ENCODE measurements at regions not wholly inside any gene's neighbourhood (a gene's known extent, or its start where the extent isn't known, plus 50 kb on each side); places are given as distances from the start of the nearest gene placed in this dataset.

DNA sequence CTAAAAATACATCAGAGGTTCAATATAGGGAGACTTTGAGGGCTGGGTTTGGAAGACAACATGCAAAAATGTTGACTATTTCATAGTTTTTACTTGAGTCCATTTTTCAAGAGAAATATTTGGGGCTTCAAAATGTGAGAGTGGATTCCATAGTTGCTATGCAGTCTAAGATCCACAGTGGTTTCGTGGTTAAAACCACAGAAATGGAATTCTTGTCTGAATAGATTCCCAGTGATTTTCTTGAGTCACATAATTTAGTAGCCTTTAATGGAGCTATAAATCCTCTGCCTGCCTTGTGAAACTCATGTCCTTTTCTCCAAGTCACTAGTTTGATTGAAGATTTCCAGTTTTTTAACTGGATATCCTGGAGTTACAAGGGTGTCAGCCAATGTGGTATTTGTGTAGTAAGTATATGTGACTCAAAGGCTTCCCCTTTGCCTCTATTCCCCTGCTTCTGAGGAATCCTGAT is 94.7 kb upstream of the RBMS3 start:
- no peaks in the 10 kb centered on the region for H3F3A ChIP-seq (ENCODE audit: insufficient read depth, low read length)
- DNase-seq, result no peak
- no peaks in the 10 kb centered on the region for H3K9me2 ChIP-seq (replicated peaks; ENCODE audit: insufficient read depth, low read length)
- H4K20me1 ChIP-seq (ENCODE audit: insufficient read depth, low read length), result no peaks in the 10 kb centered on the region
- no peaks in the 10 kb centered on the region for H3K36me3 ChIP-seq (replicated peaks; ENCODE audit: insufficient read depth, low read length)
- no peak overlapping the region for H3K4me3 ChIP-seq (ENCODE audit: low read length)
- TF ChIP-seq, protein P1, sequence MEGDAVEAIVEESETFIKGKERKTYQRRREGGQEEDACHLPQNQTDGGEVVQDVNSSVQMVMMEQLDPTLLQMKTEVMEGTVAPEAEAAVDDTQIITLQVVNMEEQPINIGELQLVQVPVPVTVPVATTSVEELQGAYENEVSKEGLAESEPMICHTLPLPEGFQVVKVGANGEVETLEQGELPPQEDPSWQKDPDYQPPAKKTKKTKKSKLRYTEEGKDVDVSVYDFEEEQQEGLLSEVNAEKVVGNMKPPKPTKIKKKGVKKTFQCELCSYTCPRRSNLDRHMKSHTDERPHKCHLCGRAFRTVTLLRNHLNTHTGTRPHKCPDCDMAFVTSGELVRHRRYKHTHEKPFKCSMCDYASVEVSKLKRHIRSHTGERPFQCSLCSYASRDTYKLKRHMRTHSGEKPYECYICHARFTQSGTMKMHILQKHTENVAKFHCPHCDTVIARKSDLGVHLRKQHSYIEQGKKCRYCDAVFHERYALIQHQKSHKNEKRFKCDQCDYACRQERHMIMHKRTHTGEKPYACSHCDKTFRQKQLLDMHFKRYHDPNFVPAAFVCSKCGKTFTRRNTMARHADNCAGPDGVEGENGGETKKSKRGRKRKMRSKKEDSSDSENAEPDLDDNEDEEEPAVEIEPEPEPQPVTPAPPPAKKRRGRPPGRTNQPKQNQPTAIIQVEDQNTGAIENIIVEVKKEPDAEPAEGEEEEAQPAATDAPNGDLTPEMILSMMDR (IDR thresholded peaks at IDR 0.05; ENCODE audit: low read length), result no peak
- TF ChIP-seq EZH2 (optimal IDR thresholded peaks at IDR 0.05; ENCODE audit: low read depth, low read length) (no peak), EZH2phosphoT487 (IDR thresholded peaks at IDR 0.05; ENCODE audit: low read length) (no peak)
- H3K27ac ChIP-seq (ENCODE audit: low read length), result no peak overlapping the region
- H3K4me1 ChIP-seq (ENCODE audit: low read length), result no peaks in the 10 kb centered on the region
- no peaks in the 10 kb centered on the region for H3K79me2 ChIP-seq (ENCODE audit: low read length)
- no peaks in the 10 kb centered on the region for H3K9me3 ChIP-seq (replicated peaks; ENCODE audit: insufficient read depth, low read length)
- H3K4me2 ChIP-seq (ENCODE audit: low read depth, low read length), result no peak overlapping the region
- no peak overlapping the region for H3K9ac ChIP-seq (ENCODE audit: low read length)
- no peaks in the 10 kb centered on the region for H3K27me3 ChIP-seq (replicated peaks; ENCODE audit: insufficient read depth, low read length)
- no peak overlapping the region for H2AFZ ChIP-seq (ENCODE audit: low read length)

DNA sequence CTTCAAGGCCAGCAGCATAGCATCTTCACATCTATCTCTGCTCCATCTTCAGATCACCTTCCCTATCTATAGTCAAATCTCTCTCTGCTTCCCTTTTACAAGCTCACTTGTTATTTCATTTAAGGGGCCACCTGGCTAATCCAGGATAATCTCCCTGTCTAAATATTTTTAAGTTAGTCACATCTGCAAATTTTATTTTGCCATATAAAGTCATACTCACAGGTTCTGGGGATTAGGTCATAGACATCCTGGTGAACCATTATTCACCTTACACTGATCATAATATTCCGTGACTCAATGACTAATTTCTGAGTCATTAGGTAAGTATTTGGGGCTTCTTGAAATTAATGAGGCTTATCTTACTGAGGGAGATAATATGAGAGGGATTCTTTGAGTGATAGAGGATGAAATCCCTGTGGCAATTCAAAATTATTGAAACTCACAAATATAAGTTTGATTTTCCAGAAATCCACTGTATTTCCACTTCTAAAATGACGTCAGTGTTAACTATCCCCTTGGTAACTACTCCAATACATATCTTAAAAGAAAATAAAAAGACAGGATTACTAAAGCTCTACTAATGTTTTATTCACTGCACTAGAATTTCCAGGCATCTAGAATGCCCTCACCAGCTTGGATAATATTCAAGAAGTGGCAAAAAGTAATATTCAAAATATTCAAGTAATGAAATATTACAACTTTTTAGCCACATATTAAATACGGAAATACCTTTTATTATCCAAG is 93.7 kb upstream of the RBMS3 start:
- H2AFZ ChIP-seq (ENCODE audit: low read length), result no peak overlapping the region
- no peak overlapping the region for H3K4me2 ChIP-seq (ENCODE audit: low read depth, low read length)
- no peaks in the 10 kb centered on the region for H3K4me1 ChIP-seq (ENCODE audit: low read length)
- no peak for DNase-seq
- TF ChIP-seq EZH2 (optimal IDR thresholded peaks at IDR 0.05; ENCODE audit: low read depth, low read length), result no peak
- no peak overlapping the region for H3K4me3 ChIP-seq (ENCODE audit: low read length)
- H3F3A ChIP-seq (ENCODE audit: insufficient read depth, low read length), result no peaks in the 10 kb centered on the region
- no peak overlapping the region for H3K9ac ChIP-seq (ENCODE audit: low read length)
- H3K27me3 ChIP-seq (replicated peaks; ENCODE audit: insufficient read depth, low read length), result no peaks in the 10 kb centered on the region
- no peaks in the 10 kb centered on the region for H3K9me3 ChIP-seq (replicated peaks; ENCODE audit: insufficient read depth, low read length)
- H3K9me2 ChIP-seq (replicated peaks; ENCODE audit: insufficient read depth, low read length), result no peaks in the 10 kb centered on the region
- no peaks in the 10 kb centered on the region for H3K79me2 ChIP-seq (ENCODE audit: low read length)
- H4K20me1 ChIP-seq (ENCODE audit: insufficient read depth, low read length), result no peaks in the 10 kb centered on the region
- no peak overlapping the region for H3K27ac ChIP-seq (ENCODE audit: low read length)
- H3K36me3 ChIP-seq (replicated peaks; ENCODE audit: insufficient read depth, low read length), result no peaks in the 10 kb centered on the region

DNA sequence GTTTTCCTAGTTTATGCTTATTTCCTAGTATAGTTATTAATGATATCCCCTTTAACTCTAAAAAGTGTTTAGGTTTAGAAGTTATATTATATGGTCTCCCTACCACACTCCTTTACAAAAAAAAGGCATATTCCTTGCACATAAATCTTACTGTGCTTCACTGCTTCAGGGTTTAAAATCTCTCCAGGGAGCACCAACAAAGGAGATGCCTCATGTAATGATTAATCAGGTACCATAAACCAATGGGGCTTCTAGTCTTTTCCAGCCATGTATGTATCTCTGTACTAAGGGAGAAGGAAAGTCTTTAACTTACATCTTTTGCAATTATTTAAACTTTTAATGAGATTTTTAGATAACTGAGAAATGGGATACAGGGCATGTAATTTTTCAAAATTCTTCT is 91.5 kb upstream of the RBMS3 start:
- H3K27ac ChIP-seq (ENCODE audit: low read length), result no peak overlapping the region
- no peaks in the 10 kb centered on the region for H3K4me1 ChIP-seq (ENCODE audit: low read length)
- H3K27me3 ChIP-seq (replicated peaks; ENCODE audit: insufficient read depth, low read length), result no peaks in the 10 kb centered on the region
- H3K9ac ChIP-seq (ENCODE audit: low read length), result no peak overlapping the region
- H3K9me2 ChIP-seq (replicated peaks; ENCODE audit: insufficient read depth, low read length), result no peaks in the 10 kb centered on the region
- no peak overlapping the region for H3K4me3 ChIP-seq (ENCODE audit: low read length)
- no peak overlapping the region for H2AFZ ChIP-seq (ENCODE audit: low read length)
- no peak for DNase-seq
- no peaks in the 10 kb centered on the region for H4K20me1 ChIP-seq (ENCODE audit: insufficient read depth, low read length)
- H3K4me2 ChIP-seq (ENCODE audit: low read depth, low read length), result no peak overlapping the region
- no peaks in the 10 kb centered on the region for H3K36me3 ChIP-seq (replicated peaks; ENCODE audit: insufficient read depth, low read length)
- H3F3A ChIP-seq (ENCODE audit: insufficient read depth, low read length), result no peaks in the 10 kb centered on the region
- H3K9me3 ChIP-seq (replicated peaks; ENCODE audit: insufficient read depth, low read length), result no peaks in the 10 kb centered on the region
- no peak for TF ChIP-seq EZH2 (optimal IDR thresholded peaks at IDR 0.05; ENCODE audit: low read depth, low read length)
- TF ChIP-seq EZH2phosphoT487 (IDR thresholded peaks at IDR 0.05; ENCODE audit: low read length), result no peak
- TF ChIP-seq, protein P1 (IDR thresholded peaks at IDR 0.05; ENCODE audit: low read length), result no peak
- H3K79me2 ChIP-seq (ENCODE audit: low read length), result no peaks in the 10 kb centered on the region

DNA sequence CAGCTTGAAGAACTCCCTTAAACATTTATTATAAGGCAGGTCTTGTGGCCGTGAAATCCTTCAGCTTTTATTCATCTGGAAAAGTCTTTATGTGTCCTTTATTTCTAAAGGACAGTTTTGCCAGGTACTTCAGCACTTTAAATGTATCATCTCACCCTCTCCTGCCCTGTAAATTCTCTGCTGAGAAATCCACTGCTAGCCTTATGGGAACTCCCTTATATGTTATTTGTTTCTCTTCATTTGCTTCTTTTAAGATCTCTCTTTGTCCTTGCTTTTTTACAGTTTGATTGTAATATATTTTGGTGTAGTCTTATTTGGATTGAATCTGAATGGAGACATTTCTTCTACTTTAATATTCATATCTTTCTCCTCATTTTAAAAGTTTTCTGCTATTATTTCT is 86.7 kb upstream of the RBMS3 start:
- H3K4me2 ChIP-seq (ENCODE audit: low read depth, low read length), result no peak overlapping the region
- H3K36me3 ChIP-seq (replicated peaks; ENCODE audit: insufficient read depth, low read length), result no peaks in the 10 kb centered on the region
- no peaks in the 10 kb centered on the region for H3K79me2 ChIP-seq (ENCODE audit: low read length)
- DNase-seq, result no peak
- no peak overlapping the region for H3K27ac ChIP-seq (ENCODE audit: low read length)
- H3K9me3 ChIP-seq (replicated peaks; ENCODE audit: insufficient read depth, low read length), result no peaks in the 10 kb centered on the region
- H3K4me3 ChIP-seq (ENCODE audit: low read length), result no peak overlapping the region
- H3F3A ChIP-seq (ENCODE audit: insufficient read depth, low read length), result no peaks in the 10 kb centered on the region
- no peak overlapping the region for H2AFZ ChIP-seq (ENCODE audit: low read length)
- TF ChIP-seq EZH2 (optimal IDR thresholded peaks at IDR 0.05; ENCODE audit: low read depth, low read length) (no peak), EZH2phosphoT487 (IDR thresholded peaks at IDR 0.05; ENCODE audit: low read length) (no peak)
- TF ChIP-seq, protein P1 (IDR thresholded peaks at IDR 0.05; ENCODE audit: low read length), result no peak
- no peaks in the 10 kb centered on the region for H3K4me1 ChIP-seq (ENCODE audit: low read length)
- H3K9me2 ChIP-seq (replicated peaks; ENCODE audit: insufficient read depth, low read length), result no peaks in the 10 kb centered on the region
- no peaks in the 10 kb centered on the region for H4K20me1 ChIP-seq (ENCODE audit: insufficient read depth, low read length)
- H3K9ac ChIP-seq (ENCODE audit: low read length), result no peak overlapping the region
- H3K27me3 ChIP-seq (replicated peaks; ENCODE audit: insufficient read depth, low read length), result no peaks in the 10 kb centered on the region

All from MM.1S (cell line).